CD4-positive, CD25-positive, alpha-beta regulatory T cell (primary cell): ENCODE measurements at regions not wholly inside any gene's neighbourhood (a gene's known extent, or its start where the extent isn't known, plus 50 kb on each side); places are given as distances from the start of the nearest gene placed in this dataset.

Experiments used
- ATAC-seq, 2 donors: fragments of 150-1000 bp; cut with Tn5 transposase; one replicate each; pipeline ENCODE4 v1.10.0; 2021; ENCODE audit warnings: low read depth in 2 of 2, moderate number of reproducible peaks in 2 of 2, moderate library complexity in 1 of 2
- DNase-seq, 3 donors: peaks; one replicate each; pipeline versions ENCODE4 v3.0.0 to v3.0.0-alpha.2; 2012 to 2022; ENCODE audit warnings: mixed read lengths in 1 of 3
- H3K27ac ChIP-seq: one replicate; pipeline ENCODE4 v1.7.0; 2013; ENCODE audit warnings: mild to moderate bottlenecking, low read length; ENCODE audit not compliant: insufficient read depth, poor library complexity, severe bottlenecking
- H3K27me3 ChIP-seq: one replicate; pipeline ENCODE4 v1.7.0; 2013; ENCODE audit warnings: low read length; ENCODE audit not compliant: control insufficient read depth, insufficient read depth
- H3K36me3 ChIP-seq: one replicate; pipeline ENCODE4 v1.7.0; 2013; ENCODE audit warnings: mild to moderate bottlenecking, low read length, moderate library complexity; ENCODE audit not compliant: control insufficient read depth, insufficient read depth
- H3K4me1 ChIP-seq: 2 replicates; pipeline ENCODE4 v1.7.0; 2013; ENCODE audit warnings: mild to moderate bottlenecking, low read length; ENCODE audit not compliant: insufficient read depth, control insufficient read depth, poor library complexity, severe bottlenecking
- H3K4me3 ChIP-seq: one replicate; pipeline ENCODE4 v1.7.0; 2013; ENCODE audit warnings: low read depth, mild to moderate bottlenecking, low read length, moderate library complexity
- H3K9me3 ChIP-seq, 2 experiments: 1 replicate in 1 of 2; 2 replicates in 1 of 2; pipeline ENCODE4 v1.7.0; 2013; ENCODE audit warnings: low read length in 2 of 2, mild to moderate bottlenecking in 1 of 2, moderate library complexity in 1 of 2; ENCODE audit not compliant: control insufficient read depth in 2 of 2
- H3K27ac Mint-ChIP-seq, 3 donors: one replicate each; pipeline ENCODE4 v1.8.0; 2020 to 2022; ENCODE audit warnings: mild to moderate bottlenecking in 3 of 3, mixed read lengths in 3 of 3, moderate library complexity in 2 of 3
- H3K27me3 Mint-ChIP-seq: one replicate; pipeline ENCODE4 v1.8.0; 2022; ENCODE audit warnings: mild to moderate bottlenecking, mixed read lengths
- H3K36me3 Mint-ChIP-seq: one replicate; pipeline ENCODE4 v1.8.0; 2020; ENCODE audit warnings: mixed read lengths
- H3K4me1 Mint-ChIP-seq, 4 donors: one replicate each; pipeline ENCODE4 v1.8.0; 2020 to 2022; ENCODE audit warnings: mixed read lengths in 4 of 4, mild to moderate bottlenecking in 1 of 4
- H3K4me3 Mint-ChIP-seq, 4 donors: one replicate each; pipeline ENCODE4 v1.8.0; 2020 to 2022; ENCODE audit warnings: mild to moderate bottlenecking in 4 of 4, mixed read lengths in 4 of 4, moderate library complexity in 3 of 4
- H3K9me3 Mint-ChIP-seq, 7 donors: one replicate each; pipeline ENCODE4 v1.8.0; 2020 to 2022; ENCODE audit warnings: mixed read lengths in 7 of 7, mild to moderate bottlenecking in 3 of 7, moderate library complexity in 2 of 7

DNA sequence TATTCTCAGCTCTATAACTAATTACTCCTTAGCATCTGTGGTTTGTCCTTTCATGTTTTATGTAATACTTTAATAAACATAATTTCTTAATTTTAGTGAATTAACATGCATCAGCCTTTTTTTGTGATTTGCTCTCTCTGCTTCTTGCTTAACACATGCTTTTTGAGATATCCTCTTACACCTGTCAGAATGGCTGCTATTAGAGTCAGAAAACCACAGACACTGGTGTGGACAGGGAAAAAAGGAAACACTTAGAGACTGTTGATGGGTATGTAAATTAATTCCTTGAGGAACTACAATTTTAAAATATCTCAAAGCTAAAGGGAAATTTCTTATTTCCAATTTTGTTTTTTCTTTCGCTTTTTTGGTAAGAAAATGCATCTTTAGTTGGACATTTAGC is 549.0 kb downstream of the ZNF804A start:
- H3K9me3 Mint-ChIP-seq: peaks cover 0 to 7% (median 1%) of the 10 kb centered on the region in 7 donors
- no peak for ATAC-seq
- H3K36me3 Mint-ChIP-seq: no peaks in the 10 kb centered on the region

GRCh38 chr2:185152186-185152585 is 553.9 kb downstream of the ZNF804A start:
- H3K27ac ChIP-seq: no peak overlapping the region
- no peak for DNase-seq

More for the DNA sequence above, 549.0 kb downstream of the ZNF804A start:
- H3K4me3 Mint-ChIP-seq: no peak overlapping the region
- H3K9me3 ChIP-seq: peaks cover 0 to 4% of the 10 kb centered on the region in 2 experiments
- H3K27me3 ChIP-seq: no peaks in the 10 kb centered on the region
- H3K27me3 Mint-ChIP-seq: no peaks in the 10 kb centered on the region
- DNase-seq: no peak
- H3K4me1 Mint-ChIP-seq: no peaks in the 10 kb centered on the region
- no peaks in the 10 kb centered on the region for H3K36me3 ChIP-seq
- no peak overlapping the region for H3K27ac Mint-ChIP-seq
- H3K4me3 ChIP-seq: no peak overlapping the region
- no peak overlapping the region for H3K27ac ChIP-seq
- H3K4me1 ChIP-seq: no peaks in the 10 kb centered on the region

DNA sequence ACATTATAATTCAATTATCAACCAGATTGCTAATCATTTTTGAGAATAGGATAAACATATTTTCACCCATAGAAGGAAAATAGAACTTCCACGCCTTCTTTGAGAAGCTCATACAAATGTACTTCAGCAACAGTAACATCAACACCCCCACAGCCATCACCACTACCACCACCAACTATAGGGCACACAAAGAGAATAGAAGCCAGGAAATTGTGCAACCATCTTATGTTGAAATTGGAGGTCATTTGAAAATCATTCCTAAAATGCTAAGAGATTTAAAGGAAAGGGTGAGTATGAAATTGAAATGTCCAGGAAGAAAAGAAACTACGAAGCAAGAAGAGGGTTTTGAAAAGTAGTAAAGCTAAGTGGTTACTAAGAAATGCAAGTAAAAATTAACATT is 563.4 kb downstream of the ZNF804A start:
- ATAC-seq (no peak), DNase-seq (no peak)
- Histone ChIP-seq H3K4me3 (no peak overlapping the region), H3K4me1 (no peaks in the 10 kb centered on the region), H3K27ac (no peak overlapping the region), H3K27me3 (no peaks in the 10 kb centered on the region), H3K36me3 (no peaks in the 10 kb centered on the region), H3K9me3 (no peaks in the 10 kb centered on the region)
- H3K4me1 Mint-ChIP-seq: no peaks in the 10 kb centered on the region
- no peaks in the 10 kb centered on the region for H3K27me3 Mint-ChIP-seq
- peaks cover 0 to 9% (median 2%) of the 10 kb centered on the region in 7 donors for H3K9me3 Mint-ChIP-seq
- H3K27ac Mint-ChIP-seq: no peak overlapping the region
- no peaks in the 10 kb centered on the region for H3K36me3 Mint-ChIP-seq
- no peak overlapping the region for H3K4me3 Mint-ChIP-seq

More at GRCh38 chr2:185152186-185152585, 553.9 kb downstream of the ZNF804A start:
- no peak overlapping the region for H3K4me3 ChIP-seq
- H3K4me1 ChIP-seq: no peaks in the 10 kb centered on the region
- Mint-ChIP-seq H3K27me3 (no peaks in the 10 kb centered on the region), H3K36me3 (no peaks in the 10 kb centered on the region), H3K9me3 (peaks cover 0 to 16% (median 1%) of the 10 kb centered on the region in 7 donors), H3K4me3 (no peak overlapping the region), H3K27ac (no peak overlapping the region), H3K4me1 (no peaks in the 10 kb centered on the region)
- H3K9me3 ChIP-seq: peaks cover 0 to 4% of the 10 kb centered on the region in 2 experiments
- no peaks in the 10 kb centered on the region for H3K27me3 ChIP-seq
- H3K36me3 ChIP-seq: no peaks in the 10 kb centered on the region
- no peak for ATAC-seq

DNA sequence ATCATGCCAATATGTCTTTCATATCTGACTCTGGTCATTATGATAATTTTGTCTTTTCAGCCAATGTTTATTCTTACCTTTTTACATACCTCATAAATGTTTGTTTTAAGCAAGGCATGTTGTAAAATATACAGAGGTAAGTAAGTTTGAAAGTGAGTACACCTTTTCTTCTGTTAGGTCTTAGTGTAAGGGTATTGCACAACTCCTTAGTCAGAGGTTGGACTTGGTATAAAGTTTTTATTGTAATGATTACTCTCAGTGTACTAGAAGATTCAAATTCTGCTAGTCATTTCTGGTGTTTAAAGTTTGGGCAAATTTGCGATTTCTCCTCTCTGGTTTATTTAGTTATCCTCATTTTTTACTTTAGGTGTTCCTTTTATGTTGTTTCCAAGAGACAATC is 564.3 kb upstream of the FSIP2 start:
- Mint-ChIP-seq H3K9me3 (peaks cover 0 to 5% (median 2%) of the 10 kb centered on the region in 7 donors), H3K36me3 (no peaks in the 10 kb centered on the region), H3K4me3 (no peak overlapping the region), H3K27ac (no peak overlapping the region), H3K27me3 (no peaks in the 10 kb centered on the region), H3K4me1 (no peaks in the 10 kb centered on the region)
- no peaks in the 10 kb centered on the region for H3K4me1 ChIP-seq
- H3K36me3 ChIP-seq: no peaks in the 10 kb centered on the region
- no peak overlapping the region for H3K27ac ChIP-seq
- ATAC-seq (no peak), DNase-seq (no peak)
- no peaks in the 10 kb centered on the region for H3K9me3 ChIP-seq
- no peaks in the 10 kb centered on the region for H3K27me3 ChIP-seq
- no peak overlapping the region for H3K4me3 ChIP-seq

GRCh38 chr2:185179743-185180142 is 558.9 kb upstream of the FSIP2 start:
- DNase-seq (no peak), ATAC-seq (no peak)
- no peak overlapping the region for H3K27ac Mint-ChIP-seq
- no peak overlapping the region for H3K4me3 ChIP-seq
- H3K36me3 Mint-ChIP-seq: no peaks in the 10 kb centered on the region
- no peaks in the 10 kb centered on the region for H3K36me3 ChIP-seq
- peaks cover 0 to 8% (median 3%) of the 10 kb centered on the region in 7 donors for H3K9me3 Mint-ChIP-seq
- H3K27ac ChIP-seq: no peak overlapping the region
- H3K4me1 Mint-ChIP-seq: no peaks in the 10 kb centered on the region
- no peaks in the 10 kb centered on the region for H3K27me3 ChIP-seq
- H3K4me1 ChIP-seq: no peaks in the 10 kb centered on the region
- H3K9me3 ChIP-seq: no peaks in the 10 kb centered on the region
- H3K27me3 Mint-ChIP-seq: no peaks in the 10 kb centered on the region
- H3K4me3 Mint-ChIP-seq: no peak overlapping the region

DNA sequence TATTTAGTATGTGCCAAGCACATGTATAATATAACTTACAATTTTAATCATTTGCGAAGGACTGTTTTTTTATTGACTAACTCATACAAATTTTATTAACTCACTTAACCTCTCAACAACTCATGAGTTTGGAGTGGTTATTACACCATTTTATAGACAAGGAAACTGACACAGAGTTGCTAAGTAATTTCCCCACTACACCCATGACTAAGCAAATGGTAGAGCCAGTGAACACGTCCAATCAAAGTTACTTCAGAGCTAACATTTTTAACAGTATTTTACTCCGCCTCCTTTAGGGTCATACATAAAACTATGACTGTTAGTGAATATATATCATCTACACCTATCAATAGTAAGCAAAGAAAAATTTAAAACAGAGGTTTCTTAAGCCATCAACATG is 556.7 kb upstream of the FSIP2 start:
- ATAC-seq (no peak), DNase-seq (no peak)
- Histone ChIP-seq H3K4me1 (no peaks in the 10 kb centered on the region), H3K27me3 (no peaks in the 10 kb centered on the region), H3K9me3 (no peaks in the 10 kb centered on the region), H3K4me3 (no peak overlapping the region), H3K27ac (no peak overlapping the region), H3K36me3 (no peaks in the 10 kb centered on the region)
- Mint-ChIP-seq H3K4me3 (no peak overlapping the region), H3K4me1 (no peaks in the 10 kb centered on the region), H3K36me3 (no peaks in the 10 kb centered on the region), H3K27me3 (no peaks in the 10 kb centered on the region), H3K27ac (no peak overlapping the region), H3K9me3 (peaks cover 0 to 8% (median 4%) of the 10 kb centered on the region in 7 donors)

GRCh38 chr2:185185044-185185443 is 553.6 kb upstream of the FSIP2 start:
- Histone ChIP-seq H3K4me1 (no peaks in the 10 kb centered on the region), H3K27ac (no peak overlapping the region), H3K4me3 (no peak overlapping the region), H3K9me3 (no peaks in the 10 kb centered on the region), H3K36me3 (no peaks in the 10 kb centered on the region), H3K27me3 (no peaks in the 10 kb centered on the region)
- Mint-ChIP-seq H3K4me1 (no peaks in the 10 kb centered on the region), H3K27ac (no peak overlapping the region), H3K27me3 (no peaks in the 10 kb centered on the region), H3K4me3 (no peak overlapping the region), H3K9me3 (peaks cover 0 to 5% (median 4%) of the 10 kb centered on the region in 7 donors), H3K36me3 (no peaks in the 10 kb centered on the region)
- DNase-seq: no peak
- ATAC-seq: no peak

DNA sequence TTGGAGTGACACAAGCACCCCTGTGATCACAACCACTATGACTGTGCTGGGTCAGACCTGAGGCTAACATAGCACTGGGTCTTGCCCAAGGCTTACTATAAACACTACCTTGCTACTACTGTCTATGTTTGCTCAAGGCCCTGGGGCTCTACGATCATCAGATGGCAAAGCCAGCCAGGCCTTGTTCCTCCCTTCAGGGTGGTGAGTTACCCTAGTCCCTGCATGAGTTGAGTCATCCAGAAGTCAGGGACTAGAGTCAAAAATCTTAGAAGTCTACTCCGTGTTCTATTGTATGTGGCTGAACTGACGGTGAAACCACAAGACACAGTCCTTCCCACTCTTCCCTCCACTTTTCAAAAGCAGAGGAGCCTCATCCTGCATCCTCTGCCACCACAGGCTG is 551.2 kb upstream of the FSIP2 start:
- Histone ChIP-seq H3K9me3 (no peaks in the 10 kb centered on the region), H3K36me3 (no peaks in the 10 kb centered on the region), H3K27me3 (no peaks in the 10 kb centered on the region), H3K4me3 (no peak overlapping the region), H3K27ac (no peak overlapping the region), H3K4me1 (no peaks in the 10 kb centered on the region)
- no peaks in the 10 kb centered on the region for H3K4me1 Mint-ChIP-seq
- no peak overlapping the region for H3K27ac Mint-ChIP-seq
- no peak for ATAC-seq
- H3K9me3 Mint-ChIP-seq: peaks cover 0 to 11% (median 4%) of the 10 kb centered on the region in 7 donors
- no peak overlapping the region for H3K4me3 Mint-ChIP-seq
- no peaks in the 10 kb centered on the region for H3K27me3 Mint-ChIP-seq
- no peaks in the 10 kb centered on the region for H3K36me3 Mint-ChIP-seq
- no peak for DNase-seq
